Neural cell (in vitro differentiated cells): ENCODE measurements at regions not wholly inside any gene's neighbourhood (a gene's known extent, or its start where the extent isn't known, plus 50 kb on each side); places are given as distances from the start of the nearest gene placed in this dataset.

Experiments
- H2AFZ ChIP-seq: fragments of 200-600, 300-800 bp; sonication (generic), shearing (Covaris generic); 2 replicates; pipeline ENCODE4 v1.6.0; 2014; ENCODE audit warnings: low read depth, mild to moderate bottlenecking, antibody characterized with exemption, low read length, moderate library complexity
- H3F3A ChIP-seq: fragments of 200-600 bp; shearing (Covaris generic); 2 replicates; pipeline ENCODE4 v1.6.1; 2016; ENCODE audit warnings: mild to moderate bottlenecking, moderate library complexity, mixed read lengths, antibody characterized with exemption, low read length; ENCODE audit not compliant: insufficient read depth, poor library complexity, severe bottlenecking
- H3K27ac ChIP-seq: fragments of 200-600, 300-800 bp; sonication (generic), shearing (Covaris generic); 2 replicates; pipeline ENCODE4 v1.5.1; 2014; ENCODE audit warnings: mild to moderate bottlenecking, low read length, moderate library complexity
- H3K27me3 ChIP-seq: fragments of 300-800, 200-600 bp; sonication (generic), shearing (Covaris generic); 2 replicates; pipeline ENCODE4 v1.6.0; 2014; ENCODE audit warnings: mild to moderate bottlenecking, low read depth, low read length, moderate library complexity; ENCODE audit not compliant: insufficient read depth
- H3K36me3 ChIP-seq: fragments of 300-800, 200-600 bp; sonication (generic), shearing (Covaris generic); 2 replicates; pipeline ENCODE4 v1.5.1; 2014; ENCODE audit warnings: mild to moderate bottlenecking, antibody characterized with exemption, low read length, moderate library complexity; ENCODE audit not compliant: insufficient read depth
- H3K4me2 ChIP-seq: fragments of 300-800, 200-600 bp; sonication (generic), shearing (Covaris generic); 2 replicates; pipeline ENCODE4 v1.6.0; 2014; ENCODE audit warnings: mild to moderate bottlenecking, low read length
- H3K4me3 ChIP-seq: fragments of 300-800, 200-600 bp; sonication (generic), shearing (Covaris generic); 2 replicates; pipeline ENCODE4 v1.5.1; 2014; ENCODE audit warnings: mild to moderate bottlenecking, low read length, moderate library complexity
- H3K79me2 ChIP-seq: fragments of 200-600 bp; shearing (Covaris generic); replicated peaks from 2 replicates; pipeline ENCODE4 v1.6.0; 2014; ENCODE audit warnings: mild to moderate bottlenecking, low read length, moderate library complexity; ENCODE audit not compliant: insufficient read depth
- H3K9ac ChIP-seq: fragments of 300-800, 200-600 bp; sonication (generic), shearing (Covaris generic); 2 replicates; pipeline ENCODE4 v1.6.1; 2016; ENCODE audit warnings: mild to moderate bottlenecking, low read length, mixed read lengths
- H3K9me2 ChIP-seq: fragments of 200-600 bp; shearing (Covaris generic); 2 replicates; pipeline ENCODE4 v1.6.1; 2016; ENCODE audit warnings: mild to moderate bottlenecking, low read length, mixed read lengths; ENCODE audit not compliant: insufficient read depth
- H3K9me3 ChIP-seq: fragments of 200-600, 300-800 bp; sonication (generic), shearing (Covaris generic); 2 replicates; pipeline ENCODE4 v1.6.1; 2016; ENCODE audit warnings: mild to moderate bottlenecking, mixed run types, low read length, moderate library complexity, mixed read lengths
- H4K20me1 ChIP-seq: fragments of 200-600 bp; shearing (Covaris generic); 2 replicates; pipeline ENCODE4 v1.6.1; 2016; ENCODE audit warnings: mild to moderate bottlenecking, mixed run types; ENCODE audit not compliant: insufficient read depth
- EP300 ChIP-seq: fragments of 450-650 bp; conservative IDR thresholded peaks from 2 replicates; pipeline ENCODE4 v1.6.1; 2014; ENCODE audit warnings: antibody characterized with exemption, mild to moderate bottlenecking, moderate library complexity; ENCODE audit not compliant: poor library complexity, severe bottlenecking
- EZH2 ChIP-seq: fragments of 200-600, 300-800 bp; shearing (Covaris generic), sonication (generic); IDR thresholded peaks from 2 replicates; pipeline ENCODE4 v1.6.1; 2014; ENCODE audit warnings: antibody characterized with exemption, low read length, borderline replicate concordance, mild to moderate bottlenecking; ENCODE audit not compliant: insufficient read depth, poor library complexity, severe bottlenecking
- MXI1 ChIP-seq: fragments of 450-650 bp; conservative IDR thresholded peaks from 2 replicates; pipeline ENCODE4 v1.6.1; 2014; ENCODE audit warnings: antibody characterized with exemption, mild to moderate bottlenecking; ENCODE audit not compliant: poor library complexity, severe bottlenecking
- POLR2AphosphoS5 ChIP-seq: IDR thresholded peaks from 2 replicates; pipeline ENCODE4 v1.6.1; 2012
- RAD21 ChIP-seq: fragments of 450-650 bp; conservative IDR thresholded peaks from 2 replicates; pipeline ENCODE4 v1.6.1; 2014; ENCODE audit warnings: antibody characterized with exemption, mild to moderate bottlenecking, moderate library complexity
- SMC3 ChIP-seq: fragments of 450-650 bp; conservative IDR thresholded peaks from 2 replicates; pipeline ENCODE4 v1.6.1; 2014; ENCODE audit warnings: antibody characterized with exemption, mild to moderate bottlenecking, moderate library complexity; ENCODE audit not compliant: poor library complexity
- TAF1 ChIP-seq: IDR thresholded peaks from 2 replicates; pipeline ENCODE4 v1.6.1; 2012; ENCODE audit warnings: low read depth
- TF ChIP-seq, protein P1 (sequence below): fragments of 450-650 bp; IDR thresholded peaks from 2 replicates; pipeline ENCODE4 v1.5.1; 2014; ENCODE audit warnings: antibody characterized with exemption, mild to moderate bottlenecking, moderate library complexity; ENCODE audit not compliant: poor library complexity, severe bottlenecking
- TF ChIP-seq, protein P2 (sequence below): IDR thresholded peaks from 2 replicates; pipeline ENCODE4 v1.6.1; 2012; ENCODE audit warnings: borderline replicate concordance

DNA sequence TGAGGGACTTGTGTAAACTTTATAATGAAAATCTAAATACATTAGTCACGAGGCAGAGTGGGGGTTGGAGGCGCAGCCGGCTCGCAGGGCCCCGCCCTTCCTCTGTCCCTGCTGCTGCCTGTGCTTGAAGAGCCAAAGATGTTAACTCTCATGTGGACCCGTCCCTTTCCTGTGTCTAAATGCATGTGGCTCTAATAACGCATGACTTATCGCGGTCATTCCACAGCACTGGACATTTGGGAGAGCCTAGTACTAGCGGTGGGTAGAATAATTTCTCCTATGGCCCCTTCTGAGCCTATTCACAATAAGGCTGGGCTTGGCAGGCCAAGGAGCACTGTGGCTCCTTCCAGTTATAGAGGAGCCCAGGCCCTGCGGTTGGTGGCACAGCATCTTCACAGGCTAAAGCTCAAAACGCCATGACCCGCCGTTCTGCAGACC, 82.3 kb upstream of the SIMC1 start:
- no peaks in the 10 kb centered on the region for H3K9me2 ChIP-seq
- H3K9me3 ChIP-seq = no peaks in the 10 kb centered on the region
- no peak overlapping the region for H2AFZ ChIP-seq
- H3K27ac ChIP-seq = no peak overlapping the region
- no peak overlapping the region for H3K4me2 ChIP-seq
- no peaks in the 10 kb centered on the region for H3F3A ChIP-seq
- no peak overlapping the region for H3K4me3 ChIP-seq
- no peak for TF ChIP-seq RAD21
- no peak for TF ChIP-seq EP300
- TF ChIP-seq, protein P1, sequence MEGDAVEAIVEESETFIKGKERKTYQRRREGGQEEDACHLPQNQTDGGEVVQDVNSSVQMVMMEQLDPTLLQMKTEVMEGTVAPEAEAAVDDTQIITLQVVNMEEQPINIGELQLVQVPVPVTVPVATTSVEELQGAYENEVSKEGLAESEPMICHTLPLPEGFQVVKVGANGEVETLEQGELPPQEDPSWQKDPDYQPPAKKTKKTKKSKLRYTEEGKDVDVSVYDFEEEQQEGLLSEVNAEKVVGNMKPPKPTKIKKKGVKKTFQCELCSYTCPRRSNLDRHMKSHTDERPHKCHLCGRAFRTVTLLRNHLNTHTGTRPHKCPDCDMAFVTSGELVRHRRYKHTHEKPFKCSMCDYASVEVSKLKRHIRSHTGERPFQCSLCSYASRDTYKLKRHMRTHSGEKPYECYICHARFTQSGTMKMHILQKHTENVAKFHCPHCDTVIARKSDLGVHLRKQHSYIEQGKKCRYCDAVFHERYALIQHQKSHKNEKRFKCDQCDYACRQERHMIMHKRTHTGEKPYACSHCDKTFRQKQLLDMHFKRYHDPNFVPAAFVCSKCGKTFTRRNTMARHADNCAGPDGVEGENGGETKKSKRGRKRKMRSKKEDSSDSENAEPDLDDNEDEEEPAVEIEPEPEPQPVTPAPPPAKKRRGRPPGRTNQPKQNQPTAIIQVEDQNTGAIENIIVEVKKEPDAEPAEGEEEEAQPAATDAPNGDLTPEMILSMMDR = no peak
- no peak for TF ChIP-seq EZH2
- TF ChIP-seq POLR2AphosphoS5 = no peak
- TF ChIP-seq SMC3 = no peak
- no peak for TF ChIP-seq TAF1
- TF ChIP-seq, protein P2, sequence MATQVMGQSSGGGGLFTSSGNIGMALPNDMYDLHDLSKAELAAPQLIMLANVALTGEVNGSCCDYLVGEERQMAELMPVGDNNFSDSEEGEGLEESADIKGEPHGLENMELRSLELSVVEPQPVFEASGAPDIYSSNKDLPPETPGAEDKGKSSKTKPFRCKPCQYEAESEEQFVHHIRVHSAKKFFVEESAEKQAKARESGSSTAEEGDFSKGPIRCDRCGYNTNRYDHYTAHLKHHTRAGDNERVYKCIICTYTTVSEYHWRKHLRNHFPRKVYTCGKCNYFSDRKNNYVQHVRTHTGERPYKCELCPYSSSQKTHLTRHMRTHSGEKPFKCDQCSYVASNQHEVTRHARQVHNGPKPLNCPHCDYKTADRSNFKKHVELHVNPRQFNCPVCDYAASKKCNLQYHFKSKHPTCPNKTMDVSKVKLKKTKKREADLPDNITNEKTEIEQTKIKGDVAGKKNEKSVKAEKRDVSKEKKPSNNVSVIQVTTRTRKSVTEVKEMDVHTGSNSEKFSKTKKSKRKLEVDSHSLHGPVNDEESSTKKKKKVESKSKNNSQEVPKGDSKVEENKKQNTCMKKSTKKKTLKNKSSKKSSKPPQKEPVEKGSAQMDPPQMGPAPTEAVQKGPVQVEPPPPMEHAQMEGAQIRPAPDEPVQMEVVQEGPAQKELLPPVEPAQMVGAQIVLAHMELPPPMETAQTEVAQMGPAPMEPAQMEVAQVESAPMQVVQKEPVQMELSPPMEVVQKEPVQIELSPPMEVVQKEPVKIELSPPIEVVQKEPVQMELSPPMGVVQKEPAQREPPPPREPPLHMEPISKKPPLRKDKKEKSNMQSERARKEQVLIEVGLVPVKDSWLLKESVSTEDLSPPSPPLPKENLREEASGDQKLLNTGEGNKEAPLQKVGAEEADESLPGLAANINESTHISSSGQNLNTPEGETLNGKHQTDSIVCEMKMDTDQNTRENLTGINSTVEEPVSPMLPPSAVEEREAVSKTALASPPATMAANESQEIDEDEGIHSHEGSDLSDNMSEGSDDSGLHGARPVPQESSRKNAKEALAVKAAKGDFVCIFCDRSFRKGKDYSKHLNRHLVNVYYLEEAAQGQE = no peak
- no peak for TF ChIP-seq MXI1
- no peaks in the 10 kb centered on the region for H3K36me3 ChIP-seq
- H3K79me2 ChIP-seq = no peaks in the 10 kb centered on the region
- no peak overlapping the region for H3K9ac ChIP-seq
- no peaks in the 10 kb centered on the region for H4K20me1 ChIP-seq
- no peaks in the 10 kb centered on the region for H3K27me3 ChIP-seq

DNA sequence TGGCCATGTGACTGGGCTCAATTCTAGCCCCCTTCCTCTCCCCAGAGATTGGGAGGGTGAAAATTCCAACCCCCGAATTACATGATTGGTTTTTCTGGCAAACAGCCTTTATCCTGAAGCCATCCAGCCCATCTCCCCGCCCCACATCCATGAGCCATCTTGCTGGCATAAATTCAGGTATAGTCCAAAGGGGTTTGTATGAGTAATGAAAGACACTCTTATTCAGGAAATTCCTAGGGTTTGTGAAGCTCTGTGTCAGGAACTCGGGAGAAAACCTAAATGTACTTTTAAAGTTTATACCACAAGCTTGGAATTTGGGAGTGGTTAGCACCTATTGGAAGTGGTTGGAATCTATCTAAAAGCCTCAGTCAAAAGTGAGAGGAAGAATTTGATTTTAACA, 80.6 kb upstream of the SIMC1 start:
- Histone ChIP-seq H3K4me3 (no peak overlapping the region), H3K4me2 (no peak overlapping the region), H4K20me1 (no peaks in the 10 kb centered on the region), H3K9me2 (no peaks in the 10 kb centered on the region), H3F3A (no peaks in the 10 kb centered on the region), H3K27me3 (no peaks in the 10 kb centered on the region), H3K36me3 (no peaks in the 10 kb centered on the region), H2AFZ (no peak overlapping the region), H3K9me3 (no peaks in the 10 kb centered on the region), H3K79me2 (no peaks in the 10 kb centered on the region), H3K9ac (no peak overlapping the region), H3K27ac (no peak overlapping the region)
- TF ChIP-seq EZH2 (no peak), RAD21 (no peak), POLR2AphosphoS5 (no peak), TAF1 (no peak), MXI1 (no peak), SMC3 (no peak), EP300 (no peak)
- TF ChIP-seq, protein P2 = no peak
- TF ChIP-seq, protein P1 = no peak
